PC-9 (cell line): ENCODE measurements at regions not wholly inside any gene's neighbourhood (a gene's known extent, or its start where the extent isn't known, plus 50 kb on each side); places are given as distances from the start of the nearest gene placed in this dataset.

Experiments used
- BruUV-seq: library from RNA; stranded (reverse); fragments of 400-500 nt; replicated peaks from 2 replicates; lab custom pipeline; 2021; lab: Mats Ljungman, UMichigan
- CTCF ChIA-PET: fragments of 300-600 bp; sonication (Branson Sonifier 250); formaldehyde crosslinking; loops from one replicate; lab custom pipeline; 2022; ENCODE audit warnings: antibody characterized with exemption; lab: Charles Lee
- POLR2A ChIA-PET: fragments of 300-600 bp; sonication (Branson Sonifier 250); formaldehyde crosslinking; loops from one replicate; lab custom pipeline; 2022; ENCODE audit warnings: antibody characterized with exemption; ENCODE audit not compliant: unreplicated experiment; lab: Charles Lee
- DNase-seq, 2 experiments: peaks; one replicate each; pipeline versions ENCODE4 v3.0.0 to v3.0.0-alpha.2; 2015 to 2022; ENCODE audit warnings: mixed read lengths in 1 of 2
- H2AFZ ChIP-seq: fragments of 200-600 bp; sonication (generic); 2 replicates; pipeline ENCODE4 v1.8.1; 2017; ENCODE audit warnings: antibody characterized with exemption
- H3F3A ChIP-seq: fragments of 200-600 bp; sonication (generic); 2 replicates; pipeline ENCODE4 v1.8.1; 2017; ENCODE audit warnings: antibody characterized with exemption, mild to moderate bottlenecking, low read depth; ENCODE audit not compliant: insufficient read depth
- H3K27ac ChIP-seq: fragments of 200-600 bp; sonication (generic); 2 replicates; pipeline ENCODE4 v1.6.1; 2016; ENCODE audit warnings: mixed run types
- H3K27me3 ChIP-seq: fragments of 200-600 bp; sonication (generic); 2 replicates; pipeline ENCODE4 v1.6.1; 2016; ENCODE audit warnings: low read depth, mixed run types; ENCODE audit not compliant: insufficient read depth
- H3K36me3 ChIP-seq: fragments of 200-600 bp; sonication (generic); 2 replicates; pipeline ENCODE4 v1.6.1; 2016; ENCODE audit warnings: low read depth, mixed run types
- H3K4me1 ChIP-seq: fragments of 200-600 bp; sonication (generic); replicated peaks from 2 replicates; pipeline ENCODE4 v1.6.1; 2016; ENCODE audit warnings: mixed run types; ENCODE audit not compliant: insufficient read depth
- H3K4me2 ChIP-seq: fragments of 200-600 bp; sonication (generic); 2 replicates; pipeline ENCODE4 v1.6.1; 2017; ENCODE audit warnings: mixed run types
- H3K4me3 ChIP-seq: fragments of 200-600 bp; sonication (generic); 2 replicates; pipeline ENCODE4 v1.6.1; 2016; ENCODE audit warnings: mixed run types
- H3K79me2 ChIP-seq: fragments of 200-600 bp; sonication (generic); 2 replicates; pipeline ENCODE4 v1.6.1; 2017; ENCODE audit warnings: low read depth, mixed run types
- H3K9me2 ChIP-seq: fragments of 200-600 bp; sonication (generic); 2 replicates; pipeline ENCODE4 v1.8.1; 2017; ENCODE audit warnings: mild to moderate bottlenecking; ENCODE audit not compliant: insufficient read depth
- H3K9me3 ChIP-seq: fragments of 200-600 bp; sonication (generic); 2 replicates; pipeline ENCODE4 v1.8.1; 2016; ENCODE audit warnings: low read depth; ENCODE audit not compliant: insufficient read depth
- H4K20me1 ChIP-seq: fragments of 200-600 bp; sonication (generic); 2 replicates; pipeline ENCODE4 v1.8.1; 2017; ENCODE audit not compliant: insufficient read depth
- EZH2 ChIP-seq: fragments of 200-600 bp; sonication (generic); IDR thresholded peaks from 2 replicates; pipeline ENCODE4 v1.8.0; 2017; ENCODE audit warnings: antibody characterized with exemption, low read depth
- intact Hi-C: fragments of 100-400 bp; cut with micrococcal nuclease; formaldehyde crosslinking; loops from one replicate; pipeline ENCODE4 v1.10.0; 2022; ENCODE audit not compliant: unreplicated experiment
- TF ChIP-seq, protein P1 (sequence below): fragments of 200-600 bp; sonication (generic); conservative IDR thresholded peaks from 2 replicates; pipeline ENCODE4 v1.6.1; 2017; ENCODE audit warnings: mixed run types, antibody characterized with exemption, mild to moderate bottlenecking, moderate library complexity

DNA sequence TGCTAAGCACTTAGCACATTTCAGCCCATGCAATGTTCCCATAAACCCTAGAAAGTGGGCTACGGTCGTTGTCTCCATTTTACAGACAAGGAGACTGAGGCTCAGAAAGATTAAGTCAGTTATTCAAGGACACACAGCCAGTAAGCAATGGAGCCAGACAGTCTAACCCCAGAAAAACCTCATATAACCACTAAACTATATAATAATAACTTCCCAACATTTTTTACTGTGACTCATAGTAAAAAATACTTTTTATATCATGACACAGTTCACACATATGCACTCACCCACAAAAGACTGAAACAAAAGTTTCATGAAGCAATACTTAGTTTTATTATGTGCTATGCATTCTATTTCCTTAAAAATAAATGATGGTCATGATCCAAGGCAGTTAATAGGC is 66.2 kb upstream of the EYA2 start:
- Histone ChIP-seq H3K9me2 (no peaks in the 10 kb centered on the region), H3K36me3 (no peaks in the 10 kb centered on the region), H2AFZ (no peak overlapping the region), H3K79me2 (no peaks in the 10 kb centered on the region), H3K4me1 (no peaks in the 10 kb centered on the region), H3K27me3 (no peaks in the 10 kb centered on the region), H3K4me2 (no peak overlapping the region), H3K9me3 (no peaks in the 10 kb centered on the region), H3F3A (no peaks in the 10 kb centered on the region), H4K20me1 (no peaks in the 10 kb centered on the region), H3K4me3 (no peak overlapping the region), H3K27ac (no peak overlapping the region)
- peak in 1 of 2 experiments; percentile 67 for DNase-seq
- POLR2A ChIA-PET, result no interaction called here
- CTCF ChIA-PET, result no interaction called here
- intact Hi-C loops, result no loop called here
- TF ChIP-seq EZH2, result no peak
- TF ChIP-seq, protein P1, sequence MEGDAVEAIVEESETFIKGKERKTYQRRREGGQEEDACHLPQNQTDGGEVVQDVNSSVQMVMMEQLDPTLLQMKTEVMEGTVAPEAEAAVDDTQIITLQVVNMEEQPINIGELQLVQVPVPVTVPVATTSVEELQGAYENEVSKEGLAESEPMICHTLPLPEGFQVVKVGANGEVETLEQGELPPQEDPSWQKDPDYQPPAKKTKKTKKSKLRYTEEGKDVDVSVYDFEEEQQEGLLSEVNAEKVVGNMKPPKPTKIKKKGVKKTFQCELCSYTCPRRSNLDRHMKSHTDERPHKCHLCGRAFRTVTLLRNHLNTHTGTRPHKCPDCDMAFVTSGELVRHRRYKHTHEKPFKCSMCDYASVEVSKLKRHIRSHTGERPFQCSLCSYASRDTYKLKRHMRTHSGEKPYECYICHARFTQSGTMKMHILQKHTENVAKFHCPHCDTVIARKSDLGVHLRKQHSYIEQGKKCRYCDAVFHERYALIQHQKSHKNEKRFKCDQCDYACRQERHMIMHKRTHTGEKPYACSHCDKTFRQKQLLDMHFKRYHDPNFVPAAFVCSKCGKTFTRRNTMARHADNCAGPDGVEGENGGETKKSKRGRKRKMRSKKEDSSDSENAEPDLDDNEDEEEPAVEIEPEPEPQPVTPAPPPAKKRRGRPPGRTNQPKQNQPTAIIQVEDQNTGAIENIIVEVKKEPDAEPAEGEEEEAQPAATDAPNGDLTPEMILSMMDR, result no peak
- no TSS peak for BruUV-seq

DNA sequence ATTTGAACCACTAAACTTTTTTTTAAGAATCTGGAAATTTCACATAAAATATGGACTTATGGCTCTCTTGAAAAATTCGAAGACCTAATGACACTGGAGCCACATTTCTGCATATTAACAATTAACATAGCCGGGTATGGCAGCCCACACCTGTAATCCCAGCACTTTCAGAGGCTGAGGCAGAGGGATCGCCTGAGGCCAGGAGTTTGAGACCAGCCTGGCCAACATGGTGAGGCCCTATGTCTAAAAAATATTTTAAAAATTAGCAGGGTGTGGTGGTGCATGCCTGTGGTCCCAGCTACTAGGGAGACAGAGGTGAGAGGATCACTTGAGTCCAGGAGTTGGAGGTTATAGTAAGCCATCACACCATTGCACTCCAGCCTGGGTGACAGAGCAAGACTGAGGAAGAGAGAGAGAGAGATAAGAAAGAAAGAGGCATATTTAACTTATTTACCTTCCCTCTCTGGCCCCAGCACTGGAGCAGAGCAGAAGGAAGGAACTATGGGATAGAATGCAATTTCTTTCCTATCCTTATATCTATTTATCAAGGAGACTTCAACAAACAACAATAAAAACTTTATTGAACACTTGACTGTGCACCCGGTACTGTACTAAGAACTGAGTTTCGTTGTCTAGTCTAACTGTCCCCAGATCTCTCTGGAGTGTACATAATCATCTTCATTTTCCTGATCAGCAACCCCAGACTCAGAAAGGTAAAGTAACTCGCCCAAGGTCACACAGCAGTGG is 63.6 kb upstream of the EYA2 start:
- Histone ChIP-seq H3K79me2 (no peaks in the 10 kb centered on the region), H3K36me3 (no peaks in the 10 kb centered on the region), H3K4me1 (no peaks in the 10 kb centered on the region), H3K27me3 (no peaks in the 10 kb centered on the region), H3K9me3 (no peaks in the 10 kb centered on the region), H3K4me3 (no peak overlapping the region), H4K20me1 (no peaks in the 10 kb centered on the region), H3K27ac (no peak overlapping the region), H2AFZ (no peak overlapping the region), H3K9me2 (no peaks in the 10 kb centered on the region), H3K4me2 (no peak overlapping the region), H3F3A (no peaks in the 10 kb centered on the region)
- POLR2A ChIA-PET, result no interaction called here
- no peak for DNase-seq
- CTCF ChIA-PET, result no interaction called here
- no TSS peak for BruUV-seq
- TF ChIP-seq, protein P1, result no peak
- no peak for TF ChIP-seq EZH2
- intact Hi-C loops, result no loop called here

DNA sequence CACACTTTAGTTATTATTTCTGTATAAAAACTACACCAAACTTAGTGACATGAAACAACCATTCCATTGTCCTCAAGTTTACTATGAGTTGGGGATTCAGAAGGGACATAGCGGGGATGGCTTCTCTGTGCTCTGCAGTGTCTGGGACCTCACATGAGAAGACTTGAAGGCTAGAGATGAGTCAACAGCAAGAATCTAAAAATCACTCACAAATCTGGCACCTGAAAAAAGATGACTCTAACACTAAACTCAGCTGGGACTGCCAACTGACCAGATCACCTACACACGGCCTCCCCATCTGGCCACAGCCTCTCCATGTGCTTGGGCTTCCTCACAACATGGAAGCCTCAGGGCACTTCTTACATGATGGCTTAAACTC is 63.0 kb upstream of the EYA2 start:
- CTCF ChIA-PET, result no interaction called here

More for the DNA sequence above, 63.0 kb upstream of the EYA2 start:
- BruUV-seq, result no TSS peak
- H3F3A ChIP-seq, result no peaks in the 10 kb centered on the region
- no peaks in the 10 kb centered on the region for H4K20me1 ChIP-seq
- H3K9me2 ChIP-seq, result no peaks in the 10 kb centered on the region
- no peaks in the 10 kb centered on the region for H3K9me3 ChIP-seq
- no peak overlapping the region for H3K4me3 ChIP-seq
- DNase-seq, result no peak
- intact Hi-C loops, result no loop called here
- H3K27ac ChIP-seq, result no peak overlapping the region
- TF ChIP-seq, protein P1, result no peak
- TF ChIP-seq EZH2, result no peak
- no peaks in the 10 kb centered on the region for H3K27me3 ChIP-seq
- POLR2A ChIA-PET, result no interaction called here
- H3K4me2 ChIP-seq, result no peak overlapping the region
- no peaks in the 10 kb centered on the region for H3K4me1 ChIP-seq
- no peaks in the 10 kb centered on the region for H3K79me2 ChIP-seq
- no peaks in the 10 kb centered on the region for H3K36me3 ChIP-seq
- no peak overlapping the region for H2AFZ ChIP-seq
